AG09309 (cell line): ENCODE measurements at regions not wholly inside any gene's neighbourhood (a gene's known extent, or its start where the extent isn't known, plus 50 kb on each side); places are given as distances from the start of the nearest gene placed in this dataset.

Experiments used
- DNase-seq: peaks from one replicate; pipeline ENCODE4 v3.0.0-alpha.2; 2010; ENCODE audit warnings: low read depth
- H3K4me3 ChIP-seq: 2 replicates; pipeline ENCODE4 v1.5.1; 2011; ENCODE audit warnings: mild to moderate bottlenecking, low read depth, low read length, moderate library complexity; ENCODE audit not compliant: control insufficient read depth
- CTCF ChIP-seq: IDR thresholded peaks from 2 replicates; pipeline ENCODE4 v1.5.1; 2011; ENCODE audit warnings: mild to moderate bottlenecking, low read depth, low read length, inconsistent platforms; ENCODE audit not compliant: insufficient read depth, control insufficient read depth; ENCODE audit errors: missing control alignments

- no peak for DNase-seq
- TF ChIP-seq CTCF, result no peak
- H3K4me3 ChIP-seq, result no peak overlapping the region
Measured at GRCh38 chr13:58119351-58119750, 487.8 kb downstream of the PCDH17 start.

- DNase-seq, result no peak
- no peak overlapping the region for H3K4me3 ChIP-seq
- no peak for TF ChIP-seq CTCF
Measured at GRCh38 chr13:58119804-58120203, 488.3 kb downstream of the PCDH17 start.

- H3K4me3 ChIP-seq, result no peak overlapping the region
- TF ChIP-seq CTCF, result no peak
- no peak for DNase-seq
Measured at GRCh38 chr13:58126496-58126895, 495.0 kb downstream of the PCDH17 start.

- no peak for TF ChIP-seq CTCF
- no peak for DNase-seq
- no peak overlapping the region for H3K4me3 ChIP-seq
Measured at GRCh38 chr13:58134012-58134411, 502.5 kb downstream of the PCDH17 start.

- DNase-seq, result no peak
- H3K4me3 ChIP-seq, result no peak overlapping the region
- no peak for TF ChIP-seq CTCF
Measured at GRCh38 chr13:58134525-58134924, 503.0 kb downstream of the PCDH17 start.

- no peak for DNase-seq
- no peak overlapping the region for H3K4me3 ChIP-seq
- TF ChIP-seq CTCF, result no peak
Measured at GRCh38 chr13:58142952-58143351, 511.4 kb downstream of the PCDH17 start.

GRCh38 chr13:58144616-58145015 lies 513.1 kb downstream of the PCDH17 start:
- H3K4me3 ChIP-seq, result no peak overlapping the region
- TF ChIP-seq CTCF, result no peak
- no peak for DNase-seq
